PC-9 (cell line): ENCODE measurements at regions not wholly inside any gene's neighbourhood (a gene's known extent, or its start where the extent isn't known, plus 50 kb on each side); places are given as distances from the start of the nearest gene placed in this dataset.

Experiments used
- CTCF ChIP-seq: fragments of 200-600 bp; sonication (generic); conservative IDR thresholded peaks from 2 replicates; pipeline ENCODE4 v1.6.1; 2017; ENCODE audit warnings: mixed run types, antibody characterized with exemption, mild to moderate bottlenecking, moderate library complexity
- EZH2 ChIP-seq: fragments of 200-600 bp; sonication (generic); IDR thresholded peaks from 2 replicates; pipeline ENCODE4 v1.8.0; 2017; ENCODE audit warnings: antibody characterized with exemption, low read depth

- no peak for TF ChIP-seq CTCF
- no peak for TF ChIP-seq EZH2
Observed at GRCh38 chr3:26556637-26557036, 65.9 kb upstream of the LRRC3B start.
